NCI-H82 treated with DMSO at 0.1 percent for 48 hours (cell line): ENCODE measurements at regions not wholly inside any gene's neighbourhood (a gene's known extent, or its start where the extent isn't known, plus 50 kb on each side); places are given as distances from the start of the nearest gene placed in this dataset.
"Not testable (repeated sequence)": the region's sequence is repeated elsewhere in the genome, so short reads cannot be mapped to it uniquely, and the experiment has no call there.

Experiments used
- DNase-seq: peaks from one replicate; lab custom pipeline; 2025; ENCODE audit not compliant: unreplicated experiment; lab: John Stamatoyannopoulos, UW

- no peak for DNase-seq
These were observed 144.5 kb downstream of the TM2D1 start for GRCh38 chr1:61580417-61580816.

DNA sequence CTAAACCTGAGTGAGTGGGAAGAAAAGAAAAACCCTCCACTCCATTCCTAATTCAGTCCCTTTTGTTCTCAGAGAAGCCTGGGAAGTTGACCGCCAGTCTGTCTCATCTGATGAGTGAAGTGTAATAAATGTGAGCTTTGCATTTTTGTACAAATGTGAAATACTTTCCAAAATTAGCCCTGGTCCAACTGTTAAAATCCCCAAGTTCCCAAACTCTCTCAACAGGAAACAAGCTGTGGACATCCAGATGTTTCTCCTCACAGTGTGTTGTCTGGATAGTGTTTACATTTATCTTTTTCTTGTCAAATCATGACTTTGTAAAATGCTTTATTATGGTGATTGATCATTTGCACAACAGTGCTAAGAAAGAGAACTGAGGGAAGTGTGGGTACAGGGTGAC, 145.1 kb downstream of the TM2D1 start:
- DNase-seq, result no peak

DNA sequence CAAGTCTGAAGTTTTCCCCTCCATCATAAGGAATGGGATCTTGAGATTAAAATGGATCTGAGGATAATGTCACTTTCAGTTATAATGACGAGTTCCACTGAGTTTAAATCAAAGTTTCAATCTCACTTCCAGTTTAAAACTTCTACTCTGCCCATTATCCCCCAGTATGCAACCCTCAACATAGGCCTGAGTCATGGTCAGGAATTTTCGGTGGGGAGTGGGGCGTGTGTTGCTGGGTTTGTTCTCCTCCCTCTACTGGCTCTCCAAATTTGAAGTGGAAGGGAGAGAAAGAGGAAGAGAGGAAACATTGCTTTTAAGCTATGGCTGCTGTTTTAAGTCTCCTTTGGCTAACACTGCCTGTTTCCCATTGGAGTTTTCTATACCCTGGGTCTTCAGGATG, 152.9 kb downstream of the TM2D1 start:
- DNase-seq, result no peak

DNA sequence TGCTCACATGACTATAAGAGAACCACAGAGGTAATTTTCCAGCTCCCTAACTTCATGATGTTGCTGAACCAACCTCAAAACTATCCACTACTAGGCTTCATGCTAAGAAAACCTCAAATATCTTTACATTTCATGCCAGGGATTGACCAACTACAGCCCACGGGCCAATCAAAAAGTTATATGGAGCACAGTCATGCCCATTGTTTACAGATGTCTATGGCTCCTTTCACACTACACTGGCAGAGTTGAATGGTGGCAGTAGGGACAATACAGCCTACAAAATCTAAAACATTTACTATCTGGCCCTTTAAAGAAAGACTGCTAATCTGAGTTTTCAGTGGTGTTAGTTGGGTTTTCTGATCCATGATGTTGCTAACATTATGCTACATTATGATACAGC, 154.8 kb downstream of the TM2D1 start:
- DNase-seq, result no peak

DNA sequence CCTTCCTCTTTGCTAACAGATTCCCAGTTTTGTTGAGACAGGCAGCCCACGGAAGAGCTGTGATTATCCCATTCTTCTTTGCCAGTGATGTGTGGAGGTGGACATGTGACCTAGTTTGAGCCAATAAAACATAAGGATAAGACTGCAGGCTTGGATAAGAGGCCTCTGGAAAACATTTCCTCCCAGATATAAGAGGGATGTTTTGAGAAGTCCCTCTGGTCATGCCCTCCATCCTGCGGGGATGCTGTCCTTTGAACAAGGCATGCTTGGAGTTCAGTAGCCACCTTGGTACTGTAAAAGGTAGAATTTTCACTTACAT, 155.7 kb downstream of the TM2D1 start:
- DNase-seq, result peak; percentile 94

DNA sequence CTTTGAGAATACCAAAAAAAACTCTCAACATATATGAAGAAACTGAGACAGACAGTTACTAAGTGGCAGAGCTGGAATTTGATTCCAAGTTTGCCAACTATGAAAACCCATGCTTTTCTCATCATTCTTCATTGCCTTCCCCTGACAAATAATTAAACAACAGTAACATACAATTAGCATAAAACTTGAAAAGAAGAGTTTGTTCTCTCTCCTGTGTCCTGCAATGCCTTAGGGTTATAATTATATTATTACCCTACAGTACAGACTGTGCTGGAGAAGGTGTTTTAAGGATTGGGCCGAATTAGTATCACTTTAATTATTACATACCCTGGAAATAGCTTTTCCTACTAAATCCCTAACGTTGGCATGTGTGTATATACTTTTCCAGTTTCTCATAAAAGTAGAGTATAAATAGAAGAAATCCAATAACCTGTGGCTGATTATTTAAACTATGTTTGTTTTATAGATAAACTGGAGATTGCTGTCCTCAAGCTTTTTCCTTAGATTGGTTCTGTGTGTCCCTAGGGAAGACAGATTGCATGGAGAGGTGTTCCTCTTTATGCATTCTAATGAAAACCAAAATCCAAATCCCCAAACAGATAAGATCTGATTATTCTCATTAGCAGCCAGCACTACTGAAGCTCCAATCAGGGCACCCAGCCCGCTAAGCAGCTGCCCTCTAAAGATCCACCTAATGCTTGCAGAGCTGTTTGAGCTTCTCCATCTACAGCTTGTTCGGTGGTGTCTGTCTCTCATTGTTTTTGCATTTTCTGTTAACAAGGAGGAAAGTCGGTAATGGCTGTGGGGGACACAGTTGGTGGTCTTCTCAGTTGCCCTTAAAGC, 156.3 kb downstream of the TM2D1 start:
- DNase-seq, result peak; percentile 99

DNA sequence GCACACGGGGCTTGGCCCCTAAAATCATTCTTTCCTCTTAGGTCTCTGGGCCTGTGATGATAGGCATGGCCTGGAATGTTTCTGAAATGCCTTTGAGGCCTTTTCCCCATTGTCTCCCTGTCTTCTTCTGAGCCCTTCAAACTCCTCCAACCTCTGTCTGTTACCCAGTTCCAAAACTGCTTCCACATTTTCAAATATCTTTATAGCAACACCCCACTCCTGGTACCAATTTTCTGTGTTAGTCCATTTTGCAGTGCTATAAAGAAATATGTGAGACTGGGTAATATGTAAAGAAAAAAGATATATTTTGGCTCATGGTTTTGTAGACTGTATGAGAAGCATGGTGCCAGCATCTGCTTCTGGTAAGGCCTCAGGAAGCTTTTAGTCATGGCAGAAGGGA, 158.8 kb downstream of the TM2D1 start:
- no peak for DNase-seq

DNA sequence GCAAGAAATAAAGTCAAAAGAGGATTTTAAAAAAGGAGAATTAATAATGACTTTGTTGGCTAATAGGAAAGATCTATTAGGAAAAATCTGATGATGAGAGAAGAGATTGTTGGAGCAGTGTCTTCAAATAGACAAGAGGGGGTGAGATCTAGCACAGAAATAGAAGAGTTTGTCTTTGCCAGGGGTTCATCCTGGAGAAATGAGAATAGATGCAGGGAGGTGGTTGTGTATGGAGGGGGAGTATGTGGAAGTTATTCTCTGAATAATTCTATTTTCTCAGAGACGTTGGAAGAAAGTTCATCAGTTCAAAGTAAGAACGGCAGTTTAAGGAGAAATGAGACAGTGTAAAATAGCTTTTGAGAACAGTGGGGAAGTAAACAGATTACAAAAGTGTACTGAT, 161.3 kb downstream of the TM2D1 start:
- no peak for DNase-seq

DNA sequence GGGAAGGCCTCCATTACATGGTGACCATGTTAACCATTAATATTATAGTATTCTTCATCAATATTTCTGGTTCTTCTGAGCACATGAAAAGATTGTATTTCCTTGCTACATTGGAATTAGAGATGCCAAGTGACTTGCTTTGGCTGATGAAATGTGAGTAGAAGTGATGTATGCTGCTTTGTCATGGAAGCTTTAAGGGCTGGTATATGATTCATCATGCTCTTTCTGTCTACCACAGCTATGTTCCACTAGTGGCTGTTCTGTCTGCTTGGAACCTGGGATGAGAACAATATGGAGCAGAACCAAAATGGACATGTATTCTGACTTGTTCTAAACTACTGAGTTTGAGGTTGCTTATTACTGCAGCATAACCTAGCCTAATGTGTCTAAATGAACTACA, 163.3 kb downstream of the TM2D1 start:
- DNase-seq, result no peak

DNA sequence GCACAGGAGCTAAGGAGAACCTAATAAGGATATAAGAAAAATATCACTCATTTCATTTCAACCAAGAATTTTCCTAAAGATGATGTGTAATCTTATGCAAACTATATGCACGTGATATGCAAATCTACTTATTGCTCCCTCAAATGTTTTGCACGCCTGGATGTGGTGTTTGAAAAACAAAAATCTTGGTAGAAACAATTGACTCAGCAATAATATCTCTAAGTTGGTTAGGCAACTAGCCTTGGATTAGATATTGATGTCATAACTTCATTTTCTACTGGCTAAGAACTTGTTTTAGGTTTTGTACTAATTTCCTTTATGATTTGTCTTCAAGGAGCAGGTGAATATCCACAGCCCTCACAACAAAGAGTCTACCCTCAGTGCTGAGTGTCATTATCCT, 164.6 kb downstream of the TM2D1 start:
- no peak for DNase-seq

DNA sequence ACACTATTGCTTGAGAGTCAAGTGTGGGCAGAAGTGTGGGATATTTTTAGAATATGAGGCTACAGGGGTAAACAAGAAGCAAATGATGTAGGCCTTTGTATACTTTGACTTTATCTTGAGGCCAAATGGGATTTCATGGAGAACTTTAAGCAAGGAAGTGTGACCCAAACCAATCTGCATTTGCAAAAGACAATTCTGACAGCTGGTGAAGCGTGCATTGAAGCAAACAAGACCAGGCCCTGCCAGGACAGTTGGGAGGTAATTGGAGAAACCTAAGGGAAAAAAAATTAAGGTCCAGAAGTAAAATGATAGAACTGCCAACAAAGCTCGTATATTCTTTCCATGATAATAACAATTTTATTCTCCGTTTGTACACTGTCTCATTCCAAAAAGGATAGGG, 168.3 kb downstream of the TM2D1 start:
- DNase-seq, result no peak

DNA sequence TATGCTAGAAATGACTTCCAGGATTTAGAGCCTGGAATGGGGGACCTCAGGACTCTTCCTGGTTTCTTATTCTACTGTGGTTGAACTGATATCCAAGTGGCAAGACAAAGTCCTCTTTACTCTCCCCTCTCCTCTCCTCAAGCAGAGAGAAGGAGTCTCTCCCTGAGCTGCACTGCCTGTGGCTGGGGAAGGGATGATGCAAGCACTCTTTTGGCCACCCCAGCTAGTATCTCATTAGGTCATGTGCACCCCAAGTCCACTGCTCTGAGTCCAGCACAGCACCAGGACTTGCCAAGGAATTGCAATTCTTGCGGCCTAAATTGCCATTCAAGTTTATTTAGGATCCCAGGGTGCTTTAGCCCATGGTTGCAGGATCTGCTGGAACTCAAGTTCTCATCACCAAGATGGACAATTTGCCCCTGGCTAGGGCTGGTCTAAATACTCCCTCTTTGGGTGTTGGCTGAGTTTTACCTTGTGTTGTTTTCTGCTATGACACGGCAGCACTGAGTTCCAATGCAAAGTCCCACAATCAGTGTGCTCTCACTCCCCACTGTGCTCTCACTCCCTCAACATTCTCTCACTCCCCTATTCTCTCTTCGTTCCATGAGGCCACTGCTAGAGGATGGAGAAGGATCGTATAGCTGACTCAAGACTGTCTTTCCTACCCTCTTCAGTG, 172.2 kb downstream of the TM2D1 start:
- no peak for DNase-seq

- DNase-seq, result not testable (repeated sequence)
These were observed 177.6 kb downstream of the TM2D1 start for GRCh38 chr1:61547302-61547701.

DNA sequence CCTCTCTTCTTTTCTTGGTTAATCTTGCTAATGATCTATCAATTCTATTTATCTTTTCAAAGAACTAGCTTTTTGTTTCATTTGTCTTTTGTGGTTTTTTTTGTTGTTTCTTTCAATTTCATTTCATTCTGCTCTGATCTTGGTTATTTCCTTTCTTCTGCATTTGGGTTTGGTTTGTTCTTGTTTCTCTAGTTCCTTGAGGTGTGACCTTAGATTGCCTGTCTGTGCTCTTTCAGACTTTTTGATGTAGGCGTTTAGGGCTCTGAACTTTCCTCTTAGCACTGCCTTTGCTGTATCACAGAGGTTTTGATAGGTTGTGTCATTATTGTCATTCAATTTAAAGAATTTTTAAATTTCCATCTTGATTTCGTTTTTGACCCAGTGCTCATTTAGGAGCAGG, 180.1 kb downstream of the TM2D1 start:
- DNase-seq, result not testable (repeated sequence)

- DNase-seq, result not testable (repeated sequence)
These were observed 181.4 kb downstream of the TM2D1 start for GRCh38 chr1:61543498-61543897.

- DNase-seq, result peak; percentile 33
These were observed 185.1 kb downstream of the TM2D1 start for GRCh38 chr1:61539720-61540462.

- DNase-seq, result no peak
These were observed 186.7 kb downstream of the TM2D1 start for GRCh38 chr1:61538228-61538627.

DNA sequence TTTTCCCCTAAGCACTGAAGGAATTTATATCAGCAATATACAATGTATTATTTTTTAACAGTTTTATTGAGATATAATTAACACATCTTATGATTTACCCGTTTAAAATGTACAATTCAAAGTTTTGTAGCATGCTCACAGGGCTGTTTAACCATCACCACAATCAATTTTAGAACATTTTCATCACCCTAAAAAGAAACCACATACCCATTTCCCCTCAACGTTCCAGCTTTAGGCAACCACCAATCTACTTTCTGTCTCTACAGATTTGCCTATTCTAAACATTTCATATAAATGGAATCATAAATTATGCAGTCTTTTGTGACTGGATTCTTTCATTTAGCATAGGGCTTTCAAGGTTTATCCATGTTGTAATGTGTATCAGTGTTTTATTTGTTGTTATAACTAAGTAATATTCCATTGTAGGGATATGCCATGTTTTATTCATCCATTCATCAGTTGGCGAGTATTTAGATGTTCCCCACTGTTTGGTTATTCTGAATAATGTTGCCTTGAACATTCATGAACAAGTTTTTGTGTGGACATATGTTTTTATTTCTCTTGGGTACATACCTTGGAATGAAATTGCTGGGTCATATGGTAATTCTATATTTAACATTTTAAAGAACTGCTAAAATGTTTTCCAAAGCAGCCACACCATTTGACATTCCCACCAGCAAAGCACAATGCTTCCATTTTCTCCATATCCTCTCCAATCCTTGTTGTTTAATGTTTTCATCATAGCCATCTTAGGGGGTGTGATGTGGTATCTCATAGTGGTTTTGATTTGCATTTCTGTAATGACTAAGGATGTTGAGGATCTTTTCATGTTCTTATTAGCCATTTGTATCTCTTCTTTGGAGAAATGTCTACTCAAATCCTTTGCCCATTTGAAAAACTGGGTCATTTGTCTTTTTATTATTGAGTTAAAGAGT, 188.5 kb downstream of the TM2D1 start:
- DNase-seq, result no peak

DNA sequence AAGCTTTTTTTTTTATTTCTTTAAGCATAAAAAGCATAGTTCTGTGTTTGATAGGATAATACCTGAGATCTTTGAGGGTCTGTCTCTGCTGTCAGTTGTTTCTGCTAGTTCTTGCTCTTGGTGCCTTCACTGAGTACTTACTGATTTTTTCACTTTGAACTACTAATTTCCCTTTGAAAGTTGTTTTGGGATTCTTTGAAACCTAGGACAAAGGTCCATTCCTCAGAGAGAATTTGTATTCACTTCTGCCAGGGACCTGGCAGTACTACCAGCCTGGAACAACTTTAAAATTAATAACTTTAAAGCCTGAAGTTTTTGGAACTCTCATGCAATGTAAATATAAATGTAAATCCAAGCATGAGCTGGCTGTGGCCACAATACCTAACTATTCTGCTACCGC, 190.1 kb downstream of the TM2D1 start:
- no peak for DNase-seq

- no peak for DNase-seq
These were observed 191.4 kb downstream of the TM2D1 start for GRCh38 chr1:61533546-61533945.

DNA sequence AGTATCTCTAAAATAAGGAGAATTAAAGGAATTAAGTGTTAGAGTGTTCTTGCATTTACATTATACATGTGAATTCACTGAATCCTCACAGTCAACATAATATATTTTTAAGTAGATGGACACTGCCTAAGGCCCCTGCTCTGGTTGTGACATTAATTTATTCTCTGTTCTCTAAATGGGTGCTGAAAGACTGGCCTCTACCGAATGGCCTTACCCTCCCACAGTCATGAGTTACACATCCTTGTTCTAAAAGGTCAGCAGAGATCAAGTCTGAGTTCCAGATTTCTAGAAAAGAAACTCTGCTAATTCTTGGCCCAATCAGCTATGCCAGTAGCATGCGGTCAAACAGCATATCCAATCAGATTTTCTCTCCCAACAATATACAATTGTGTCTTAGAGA, 193.2 kb downstream of the TM2D1 start:
- no peak for DNase-seq
